Heart left ventricle (tissue), 13 donors: ENCODE measurements at regions not wholly inside any gene's neighbourhood (a gene's known extent, or its start where the extent isn't known, plus 50 kb on each side); places are given as distances from the start of the nearest gene placed in this dataset.

Source experiments
- POLR2A ChIP-seq, 2 donors: fragments of 450-650 bp; IDR thresholded peaks; one replicate each; pipeline ENCODE4 v1.6.1; 2017; ENCODE audit warnings: antibody characterized with exemption in 2 of 2, mild to moderate bottlenecking in 2 of 2, moderate library complexity in 2 of 2
- TF ChIP-seq, protein P1 (sequence below), 12 donors: fragments of 200-600 bp; sonication (generic) in 4 of 12; IDR thresholded peaks; one replicate each; pipeline versions ENCODE4 v1.5.0 to v1.8.0; 2018 to 2022; ENCODE audit warnings: antibody characterized with exemption in 12 of 12, mild to moderate bottlenecking in 5 of 12
- donor health status: ischemic (EF 13 %, LVEDD 7.1; RV severe dilation, severe dysfunction).
- donor health status: DM: no; HTN: yes; CAD: no.
- donor health status: DM: no; HTN: no; CAD: no.
- donor health status: ischemic (EF 25% LVEDD 6.9; RV normal size, moderate dysfunction).
- donor health status: ischemic (EF 25% LVEDD 5.7; RV mildly dilated, moderate dysfunction).
- donor health status: ischemic (EF 35%, LVEDD 5.7; RV mildly dilated, moderate dysfunction).
- donor health status: nonischemic (EF 11% LVEDD 7.7; RV severe dilation, severe dysfunction).
- donor health status: DM: yes; HTN: yes; CAD: no.
- donor health status: PGD.
- donor health status: ischemic (EF 29% LVEDD 5.4; RV normal size, mild dysfunction).
- donor health status: nonischemic (EF 23%, LVEDD 6.1; RV moderate dilation, normal function).

DNA sequence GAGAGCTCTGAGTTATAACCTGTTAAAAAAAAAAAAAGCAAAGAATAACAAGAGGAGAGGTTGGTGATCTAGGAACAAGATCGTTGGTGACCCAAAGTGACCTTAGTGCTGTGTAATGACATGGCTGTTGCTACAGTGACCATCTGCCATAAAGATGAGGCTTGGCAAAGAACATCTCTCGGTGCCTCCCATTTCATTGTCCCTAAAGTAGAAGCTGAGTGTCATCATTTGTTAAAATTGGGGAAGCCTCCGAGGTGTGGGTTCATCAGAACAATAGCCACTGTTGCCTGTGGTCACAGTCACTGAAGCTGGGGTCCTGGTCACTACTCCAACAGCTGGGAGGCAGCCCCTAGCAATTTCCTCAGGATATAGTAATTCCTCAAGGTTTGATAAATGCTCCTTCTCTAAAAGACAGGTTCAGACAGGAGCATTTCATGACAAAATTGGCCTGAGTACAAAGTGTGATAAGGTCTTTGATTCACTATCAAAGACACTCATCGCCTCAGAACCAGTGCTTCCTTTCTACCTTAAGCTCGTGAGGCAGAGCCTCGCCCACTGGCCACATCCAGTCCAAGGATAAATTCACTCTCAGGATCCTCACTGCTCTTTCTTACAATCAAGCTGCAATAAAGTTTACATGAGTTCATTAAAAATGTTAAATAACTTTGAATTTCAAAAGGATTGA is 81.9 kb upstream of the RGS2 start:
- TF ChIP-seq, protein P1, sequence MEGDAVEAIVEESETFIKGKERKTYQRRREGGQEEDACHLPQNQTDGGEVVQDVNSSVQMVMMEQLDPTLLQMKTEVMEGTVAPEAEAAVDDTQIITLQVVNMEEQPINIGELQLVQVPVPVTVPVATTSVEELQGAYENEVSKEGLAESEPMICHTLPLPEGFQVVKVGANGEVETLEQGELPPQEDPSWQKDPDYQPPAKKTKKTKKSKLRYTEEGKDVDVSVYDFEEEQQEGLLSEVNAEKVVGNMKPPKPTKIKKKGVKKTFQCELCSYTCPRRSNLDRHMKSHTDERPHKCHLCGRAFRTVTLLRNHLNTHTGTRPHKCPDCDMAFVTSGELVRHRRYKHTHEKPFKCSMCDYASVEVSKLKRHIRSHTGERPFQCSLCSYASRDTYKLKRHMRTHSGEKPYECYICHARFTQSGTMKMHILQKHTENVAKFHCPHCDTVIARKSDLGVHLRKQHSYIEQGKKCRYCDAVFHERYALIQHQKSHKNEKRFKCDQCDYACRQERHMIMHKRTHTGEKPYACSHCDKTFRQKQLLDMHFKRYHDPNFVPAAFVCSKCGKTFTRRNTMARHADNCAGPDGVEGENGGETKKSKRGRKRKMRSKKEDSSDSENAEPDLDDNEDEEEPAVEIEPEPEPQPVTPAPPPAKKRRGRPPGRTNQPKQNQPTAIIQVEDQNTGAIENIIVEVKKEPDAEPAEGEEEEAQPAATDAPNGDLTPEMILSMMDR (IDR thresholded peaks at IDR 0.05) = no peak
- TF ChIP-seq POLR2A (IDR thresholded peaks at IDR 0.05) = no peak
